ENCODE measurements at regions not wholly inside any gene's neighbourhood (a gene's known extent, or its start where the extent isn't known, plus 50 kb on each side); places are given as distances from the start of the nearest gene placed in this dataset.
"Not testable (repeated sequence)": the region's sequence is repeated elsewhere in the genome, so short reads cannot be mapped to it uniquely, and the experiment has no call there.

DNA sequence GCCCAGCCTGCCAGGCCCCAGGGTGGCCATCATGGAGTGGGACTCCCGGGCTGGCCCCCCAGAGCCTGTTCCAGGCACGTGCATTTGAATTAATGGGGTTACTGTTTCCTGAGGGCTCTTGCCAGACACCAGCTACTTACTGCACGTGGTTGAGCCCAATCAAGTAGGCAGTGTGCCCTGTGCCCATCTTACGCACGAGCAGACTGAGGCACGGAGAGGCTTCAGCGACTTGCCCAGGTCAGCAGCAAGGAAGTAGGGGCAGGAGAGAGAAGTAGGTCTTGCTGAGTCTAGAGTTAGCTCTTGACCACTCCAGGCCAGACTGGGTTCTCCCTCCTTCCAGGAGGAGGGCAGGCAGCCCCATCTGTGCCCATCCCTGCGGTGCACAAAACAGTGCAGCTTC is 67.7 kb downstream of the DIO3 start:
- TF ChIP-seq, protein P1, sequence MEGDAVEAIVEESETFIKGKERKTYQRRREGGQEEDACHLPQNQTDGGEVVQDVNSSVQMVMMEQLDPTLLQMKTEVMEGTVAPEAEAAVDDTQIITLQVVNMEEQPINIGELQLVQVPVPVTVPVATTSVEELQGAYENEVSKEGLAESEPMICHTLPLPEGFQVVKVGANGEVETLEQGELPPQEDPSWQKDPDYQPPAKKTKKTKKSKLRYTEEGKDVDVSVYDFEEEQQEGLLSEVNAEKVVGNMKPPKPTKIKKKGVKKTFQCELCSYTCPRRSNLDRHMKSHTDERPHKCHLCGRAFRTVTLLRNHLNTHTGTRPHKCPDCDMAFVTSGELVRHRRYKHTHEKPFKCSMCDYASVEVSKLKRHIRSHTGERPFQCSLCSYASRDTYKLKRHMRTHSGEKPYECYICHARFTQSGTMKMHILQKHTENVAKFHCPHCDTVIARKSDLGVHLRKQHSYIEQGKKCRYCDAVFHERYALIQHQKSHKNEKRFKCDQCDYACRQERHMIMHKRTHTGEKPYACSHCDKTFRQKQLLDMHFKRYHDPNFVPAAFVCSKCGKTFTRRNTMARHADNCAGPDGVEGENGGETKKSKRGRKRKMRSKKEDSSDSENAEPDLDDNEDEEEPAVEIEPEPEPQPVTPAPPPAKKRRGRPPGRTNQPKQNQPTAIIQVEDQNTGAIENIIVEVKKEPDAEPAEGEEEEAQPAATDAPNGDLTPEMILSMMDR (conservative IDR thresholded peaks at IDR 0.05; ENCODE audit: control insufficient read depth, insufficient read depth, low read depth, low read length) = no peak
- DNase-seq (ENCODE audit: low read depth) = no peak
- H3K4me3 ChIP-seq (ENCODE audit: control insufficient read depth, low read depth, low read length) = no peak overlapping the region

DNA sequence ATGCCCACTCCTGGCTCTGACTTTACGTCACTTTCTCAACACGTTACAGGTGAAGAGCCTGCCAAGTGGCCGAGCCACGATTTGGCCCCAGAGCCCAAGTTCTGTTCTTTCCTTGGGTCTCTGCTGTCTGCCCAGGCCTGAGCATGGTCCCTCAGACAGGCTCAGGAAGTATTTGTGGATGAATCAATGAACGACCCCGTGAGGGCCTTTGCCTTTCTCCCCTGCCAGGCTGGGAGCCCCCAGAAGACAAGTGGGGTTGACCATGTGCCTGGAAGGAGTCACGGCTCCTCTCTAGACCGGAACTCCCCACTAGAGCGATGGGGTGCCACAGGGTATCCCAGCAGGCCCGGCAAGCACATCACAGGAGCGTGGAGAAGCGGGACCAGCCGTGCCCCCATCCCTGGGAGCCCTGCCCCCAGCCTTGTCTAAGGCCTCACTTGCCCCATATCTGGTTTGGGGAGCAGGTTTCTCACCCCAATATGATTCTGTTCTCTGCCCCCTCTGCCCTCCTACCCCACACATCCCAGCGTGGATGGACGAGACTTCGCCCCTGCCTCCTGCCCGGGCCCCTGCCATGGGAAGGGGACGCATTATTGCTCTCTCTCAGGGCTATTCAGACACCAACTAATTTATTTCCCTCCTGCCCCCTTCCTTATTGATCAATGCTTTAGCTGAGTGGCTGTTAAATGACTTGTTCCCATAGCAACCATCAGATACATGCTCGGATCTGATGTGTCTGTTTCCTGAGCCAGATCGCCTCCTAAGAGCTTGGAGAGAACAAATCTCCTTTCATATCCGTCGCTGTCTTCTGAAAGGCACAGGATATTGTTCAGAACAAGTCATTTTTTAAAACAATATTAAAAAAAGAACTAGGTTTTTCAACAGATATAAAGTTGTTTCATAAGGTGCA is 69.0 kb downstream of the DIO3 start:
- H3K4me3 ChIP-seq (ENCODE audit: control insufficient read depth, low read depth, low read length) = no peak overlapping the region
- TF ChIP-seq, protein P1 (conservative IDR thresholded peaks at IDR 0.05; ENCODE audit: control insufficient read depth, insufficient read depth, low read depth, low read length) = no peak
- no peak for DNase-seq (ENCODE audit: low read depth)

DNA sequence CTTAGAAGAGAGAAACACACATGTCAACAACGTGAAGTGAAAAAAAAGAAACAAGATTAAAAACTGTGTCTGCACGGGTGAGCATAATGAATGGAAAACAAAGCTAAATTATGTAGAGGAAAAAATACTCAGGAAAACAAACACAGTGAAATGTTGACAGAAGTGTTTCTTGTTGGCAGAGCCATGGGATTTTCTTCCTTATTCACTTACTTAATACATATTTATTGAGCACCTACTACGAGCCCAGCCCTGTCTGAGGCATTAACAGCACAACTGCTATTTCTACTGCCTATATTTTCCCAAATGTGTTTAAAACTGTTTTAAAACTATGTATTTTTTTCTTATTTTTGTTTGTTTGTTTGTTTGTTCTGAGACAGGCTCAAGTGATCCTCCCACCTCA is 69.9 kb downstream of the DIO3 start:
- no peak for DNase-seq (ENCODE audit: low read depth)
- no peak overlapping the region for H3K4me3 ChIP-seq (ENCODE audit: control insufficient read depth, low read depth, low read length)
- TF ChIP-seq, protein P1 (conservative IDR thresholded peaks at IDR 0.05; ENCODE audit: control insufficient read depth, insufficient read depth, low read depth, low read length) = no peak

DNA sequence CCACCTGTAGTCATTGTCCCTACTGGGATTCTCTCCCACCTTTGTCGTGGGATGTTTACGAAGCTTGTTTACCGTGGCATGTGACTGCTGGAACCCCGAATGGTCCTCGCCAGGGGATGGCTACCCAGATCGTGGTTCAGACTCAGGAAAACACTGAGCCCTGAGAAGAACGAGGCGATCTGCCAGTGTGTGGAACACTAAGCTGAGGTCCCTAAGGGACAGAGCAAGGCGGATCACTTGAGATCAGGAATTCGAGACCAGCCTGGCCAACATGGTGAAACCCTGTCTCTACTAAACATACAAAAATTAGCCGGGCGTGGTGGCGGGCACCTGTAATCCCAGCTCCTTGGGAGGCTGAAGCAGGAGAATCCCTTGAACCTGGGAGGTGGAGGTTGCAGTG is 70.7 kb downstream of the DIO3 start:
- H3K4me3 ChIP-seq (ENCODE audit: control insufficient read depth, low read depth, low read length); DNase-seq (ENCODE audit: low read depth): not testable (repeated sequence)

DNA sequence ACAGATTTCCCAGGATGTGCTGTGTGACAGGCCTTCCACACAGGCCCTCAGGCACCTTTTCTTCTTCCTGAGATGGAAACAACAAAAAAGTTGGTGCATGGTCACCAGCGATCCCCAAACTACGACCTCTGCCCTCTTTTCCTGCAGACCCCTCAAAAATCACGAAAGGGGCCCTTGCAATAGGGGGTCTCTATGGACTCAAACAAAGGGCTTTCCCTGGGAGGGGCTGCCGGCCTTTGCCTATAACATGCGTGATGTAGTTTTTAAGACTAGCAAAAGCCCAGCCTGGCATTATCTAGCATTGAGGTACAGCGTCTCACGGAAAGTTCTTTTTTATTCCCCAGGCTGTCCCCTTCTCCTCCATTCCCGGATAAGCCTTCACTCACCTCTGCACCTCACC is 71.2 kb downstream of the DIO3 start:
- DNase-seq (ENCODE audit: low read depth) = no peak
- TF ChIP-seq, protein P1 (conservative IDR thresholded peaks at IDR 0.05; ENCODE audit: control insufficient read depth, insufficient read depth, low read depth, low read length) = no peak
- no peak overlapping the region for H3K4me3 ChIP-seq (ENCODE audit: control insufficient read depth, low read depth, low read length)

DNA sequence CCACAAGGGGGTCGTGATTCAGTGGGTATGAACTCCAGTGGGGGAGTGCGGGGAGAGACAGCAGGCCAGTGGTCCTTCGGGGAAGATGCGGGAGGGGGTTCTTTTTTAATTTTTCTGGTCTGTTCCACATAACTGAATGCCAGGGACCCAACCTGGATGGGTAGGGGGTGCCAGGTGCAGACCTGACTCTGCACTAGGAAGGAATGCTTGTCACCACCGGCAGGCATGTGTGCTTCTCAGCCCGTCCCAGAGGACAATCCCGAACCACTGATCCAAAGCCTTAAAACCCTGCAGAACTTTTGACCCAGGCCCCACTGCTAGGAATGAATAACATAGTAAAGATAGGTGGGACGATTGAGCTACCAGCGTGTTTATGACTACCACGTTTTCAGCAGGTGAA is 72.0 kb downstream of the DIO3 start:
- DNase-seq (ENCODE audit: low read depth) = no peak
- TF ChIP-seq, protein P1 (conservative IDR thresholded peaks at IDR 0.05; ENCODE audit: control insufficient read depth, insufficient read depth, low read depth, low read length) = no peak

DNA sequence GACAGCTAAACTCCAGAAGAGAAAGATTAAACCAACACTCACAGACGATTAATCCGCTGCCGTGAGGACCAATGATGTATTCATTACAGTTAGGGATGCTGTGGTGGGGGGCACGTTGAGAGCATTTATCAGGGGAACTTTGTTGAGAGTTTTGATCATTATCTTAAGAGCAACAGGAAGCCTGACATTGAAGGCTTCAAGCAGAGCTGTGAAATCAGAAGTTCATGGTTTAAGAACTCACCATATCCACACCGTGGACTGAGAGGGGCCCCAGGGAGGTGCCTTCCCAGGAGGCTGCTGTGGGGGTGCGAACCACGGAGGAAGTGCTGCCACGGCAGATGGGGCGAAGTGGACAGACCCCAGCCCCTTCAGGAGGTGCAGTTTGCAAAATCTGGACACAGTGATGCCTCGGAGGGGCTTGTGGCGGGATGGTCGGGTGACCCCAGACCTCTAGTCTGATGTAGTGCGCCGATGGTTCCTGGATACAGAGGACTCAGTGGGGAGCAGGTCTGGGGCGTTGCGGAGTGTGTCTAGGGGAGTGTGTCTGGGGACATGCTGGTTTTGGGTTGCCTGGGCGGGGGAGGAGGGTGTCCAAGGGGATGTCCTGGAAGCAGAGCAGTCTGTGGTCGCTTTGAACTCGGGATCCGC is 73.0 kb downstream of the DIO3 start:
- TF ChIP-seq, protein P1 (conservative IDR thresholded peaks at IDR 0.05; ENCODE audit: control insufficient read depth, insufficient read depth, low read depth, low read length) = no peak

More for the DNA sequence above, 72.0 kb downstream of the DIO3 start:
- no peak overlapping the region for H3K4me3 ChIP-seq (ENCODE audit: control insufficient read depth, low read depth, low read length)

More for the DNA sequence above, 73.0 kb downstream of the DIO3 start:
- no peak for DNase-seq (ENCODE audit: low read depth)
- no peak overlapping the region for H3K4me3 ChIP-seq (ENCODE audit: control insufficient read depth, low read depth, low read length)
